GM12891 (cell line): ENCODE measurements at regions not wholly inside any gene's neighbourhood (a gene's known extent, or its start where the extent isn't known, plus 50 kb on each side); places are given as distances from the start of the nearest gene placed in this dataset.
"Not testable (repeated sequence)": the region's sequence is repeated elsewhere in the genome, so short reads cannot be mapped to it uniquely, and the experiment has no call there.

Source experiments
- DNase-seq: peaks from one replicate; pipeline ENCODE4 v3.0.0; 2011; ENCODE audit warnings: low spot score; ENCODE audit not compliant: insufficient read length
- FAIRE-seq: peaks from 2 replicates; lab custom pipeline; 2011; peaks lifted over from hg19 to GRCh38; lab: Jason Lieb, UNC
- PAX5 ChIP-seq: IDR thresholded peaks from 2 replicates; pipeline ENCODE4 v1.6.1; 2011; ENCODE audit warnings: low read length, moderate library complexity, mild to moderate bottlenecking; ENCODE audit not compliant: insufficient read depth, severe bottlenecking
- POLR2A ChIP-seq: IDR thresholded peaks from 2 replicates; pipeline ENCODE4 v1.6.1; 2011; ENCODE audit warnings: low read depth, low read length, control low read depth
- POLR2AphosphoS5 ChIP-seq: IDR thresholded peaks from 2 replicates; pipeline ENCODE4 v1.6.1; 2011; ENCODE audit warnings: low read depth, low read length, control low read depth
- POU2F2 ChIP-seq: IDR thresholded peaks from 2 replicates; pipeline ENCODE4 v1.6.1; 2011; ENCODE audit warnings: low read depth, mild to moderate bottlenecking, control low read depth, low read length, moderate library complexity
- SPI1 ChIP-seq: IDR thresholded peaks from 2 replicates; pipeline ENCODE4 v1.6.1; 2011; ENCODE audit warnings: low read depth, low read length, control low read depth
- TAF1 ChIP-seq: IDR thresholded peaks from 2 replicates; pipeline ENCODE4 v1.6.1; 2011; ENCODE audit warnings: low read depth, low read length, control low read depth

GRCh38 chr13:108044954-108045353 lies 170.4 kb downstream of the LIG4 start:
- DNase-seq (no peak), FAIRE-seq (no peak)
- TF ChIP-seq POU2F2 = no peak
- TF ChIP-seq SPI1 = no peak
- no peak for TF ChIP-seq POLR2AphosphoS5
- TF ChIP-seq POLR2A = no peak
- no peak for TF ChIP-seq TAF1
- TF ChIP-seq PAX5 = no peak

DNA sequence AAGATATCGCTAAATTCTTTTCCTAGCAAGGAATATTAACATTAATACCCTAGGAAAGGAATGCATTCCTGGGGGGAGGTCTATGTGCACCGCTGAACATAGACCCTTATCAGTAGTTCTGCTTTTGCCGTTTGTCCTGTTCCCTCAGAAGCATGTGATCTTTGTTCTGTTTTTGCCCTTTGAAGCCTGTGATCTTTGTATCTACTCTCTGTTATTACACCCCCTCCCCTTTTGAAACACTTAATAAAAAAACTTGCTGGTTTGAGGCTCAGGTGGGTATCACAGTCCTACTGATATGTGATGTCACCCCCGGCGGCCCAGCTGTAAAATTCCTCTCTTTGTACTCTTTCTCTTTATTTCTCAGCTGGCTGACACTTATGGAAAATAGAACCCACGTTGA lies 172.5 kb downstream of the LIG4 start:
- not testable (repeated sequence) for FAIRE-seq, DNase-seq

DNA sequence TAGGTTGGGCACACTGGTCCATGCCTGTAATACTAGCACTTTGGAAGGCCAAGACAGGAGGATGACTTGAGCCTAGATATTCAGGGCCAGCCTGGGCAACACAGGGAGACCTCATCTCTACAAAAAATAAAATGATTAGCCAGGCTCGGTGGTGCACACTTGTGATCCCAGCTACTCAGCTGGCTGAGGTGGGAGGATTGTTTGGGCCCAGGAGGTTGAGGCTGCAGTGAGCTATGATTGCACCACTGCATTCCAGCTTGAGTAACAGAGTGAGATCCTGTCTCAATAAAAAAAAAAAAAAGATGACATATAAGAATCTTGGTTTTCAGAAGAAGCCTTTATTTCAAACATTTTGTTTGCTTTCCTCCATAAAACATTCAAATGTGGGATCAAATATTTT lies 178.0 kb downstream of the LIG4 start:
- TF ChIP-seq SPI1 = no peak
- no peak for TF ChIP-seq POU2F2
- TF ChIP-seq PAX5 = no peak
- DNase-seq (no peak), FAIRE-seq (no peak)

DNA sequence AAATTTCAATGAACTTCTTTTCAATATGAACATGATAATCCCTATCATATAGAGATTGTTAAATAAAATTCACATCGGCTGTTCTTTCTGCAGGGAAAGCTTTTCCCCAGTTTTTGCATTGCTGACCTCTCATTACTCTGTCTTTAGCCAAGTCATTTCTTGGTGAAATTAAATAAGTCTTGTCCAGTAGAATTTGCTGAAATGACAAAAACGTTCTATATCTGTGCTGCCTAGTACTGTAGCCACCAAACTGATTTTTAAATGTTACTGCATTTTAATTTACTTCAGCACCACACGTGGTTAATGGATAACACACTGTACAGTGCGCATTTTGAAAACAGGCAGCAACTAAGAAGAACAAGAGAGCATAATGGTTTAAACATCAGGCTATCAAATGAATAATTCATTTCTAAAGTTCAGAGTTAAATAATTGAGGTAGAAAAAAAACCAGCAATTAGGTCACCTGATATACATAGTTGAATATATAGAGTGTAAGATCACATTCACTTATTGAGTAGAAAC lies 178.9 kb downstream of the LIG4 start:
- TF ChIP-seq TAF1 (no peak), SPI1 (no peak), PAX5 (no peak), POLR2A (no peak), POLR2AphosphoS5 (no peak), POU2F2 (no peak)
- DNase-seq (no peak), FAIRE-seq (no peak)

GRCh38 chr13:108034909-108035410 lies 180.4 kb downstream of the LIG4 start:
- DNase-seq (no peak), FAIRE-seq (no peak)

DNA sequence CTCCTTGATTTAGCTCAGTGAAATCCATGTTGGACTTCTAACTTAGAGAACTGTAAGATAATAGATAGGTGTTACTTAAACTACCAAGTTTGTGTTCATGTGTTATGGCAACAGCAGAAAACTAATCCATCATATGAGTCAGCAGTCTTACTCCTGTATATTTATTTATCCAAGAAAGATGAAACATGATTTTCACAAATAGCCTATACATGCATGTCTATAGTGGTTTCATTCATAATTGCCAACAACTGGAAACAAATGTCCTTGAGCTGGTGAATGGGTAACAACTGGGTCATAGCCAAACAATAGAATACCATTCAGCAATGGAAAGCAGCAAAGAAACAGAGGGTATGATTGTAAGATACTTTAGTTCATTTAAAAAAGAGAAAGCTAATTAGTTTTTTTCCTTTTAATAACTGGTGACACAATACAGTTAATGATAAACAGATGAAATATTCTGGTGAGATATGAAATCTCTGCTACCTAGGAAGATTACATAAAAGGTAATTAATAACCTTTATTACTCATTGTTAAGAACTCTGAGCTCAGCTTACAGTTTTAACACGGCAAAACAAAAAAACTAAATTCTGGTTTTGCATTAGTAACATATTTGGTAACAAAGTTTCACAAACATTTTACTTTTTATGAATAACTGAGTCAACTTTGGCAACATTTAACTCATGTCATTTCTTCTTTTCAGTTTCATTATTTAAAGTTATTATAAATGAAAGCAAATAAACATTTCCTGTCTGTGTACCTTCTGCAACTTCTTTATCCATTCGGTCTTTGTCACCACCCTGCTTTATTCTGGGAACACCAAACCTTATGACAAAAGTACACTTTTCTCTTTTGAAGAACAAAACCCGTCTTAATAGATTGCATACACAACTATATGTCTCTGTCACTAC lies 181.3 kb downstream of the LIG4 start:
- no peak for FAIRE-seq
- DNase-seq = no peak
- TF ChIP-seq SPI1 (no peak), TAF1 (no peak)

More at GRCh38 chr13:108034909-108035410, 180.4 kb downstream of the LIG4 start:
- TF ChIP-seq PAX5 (no peak), SPI1 (no peak)

GRCh38 chr13:108031865-108032264 lies 183.5 kb downstream of the LIG4 start:
- TF ChIP-seq PAX5 = no peak
- TF ChIP-seq POLR2AphosphoS5 = no peak
- TF ChIP-seq SPI1 = no peak
- TF ChIP-seq POU2F2 = no peak
- no peak for TF ChIP-seq POLR2A
- no peak for TF ChIP-seq TAF1
- no peak for FAIRE-seq
- DNase-seq = no peak

GRCh38 chr13:108030769-108031168 lies 184.6 kb downstream of the LIG4 start:
- FAIRE-seq = no peak

DNA sequence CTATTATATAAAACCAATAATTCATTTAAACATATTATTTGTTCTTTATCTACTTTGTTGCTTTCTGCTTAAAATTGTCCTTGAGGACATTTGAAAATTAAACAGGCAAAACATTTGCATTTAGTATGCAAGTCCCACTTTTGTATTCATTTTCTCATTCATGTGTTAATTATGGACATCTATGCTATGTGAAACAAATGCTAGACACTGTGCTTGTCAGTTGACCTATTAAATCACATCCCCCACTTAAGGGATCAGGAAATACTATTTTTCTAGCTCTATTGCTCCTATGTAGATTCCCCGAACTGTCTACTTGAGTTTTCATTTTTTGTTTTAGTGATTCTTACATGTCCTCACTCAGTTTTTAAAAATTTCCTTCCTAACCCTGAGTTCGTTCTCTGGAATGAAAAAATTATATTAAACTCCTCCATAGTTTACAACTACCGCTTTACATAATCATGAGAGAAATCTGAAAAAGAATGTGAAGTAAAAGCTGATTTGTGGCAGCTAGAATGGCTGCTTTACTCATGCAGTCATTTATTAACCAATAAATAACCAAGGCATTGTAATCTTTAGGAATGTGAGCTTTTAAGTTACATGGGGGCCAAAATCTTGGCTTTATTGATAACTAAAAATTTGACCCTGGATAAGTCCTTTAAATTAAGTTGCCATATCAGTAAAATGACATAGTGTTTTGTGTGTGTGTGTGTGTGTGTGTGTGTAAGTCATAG lies 188.5 kb downstream of the LIG4 start:
- TF ChIP-seq POLR2A (no peak), POU2F2 (no peak), POLR2AphosphoS5 (no peak), SPI1 (no peak), TAF1 (no peak), PAX5 (no peak)
- FAIRE-seq (no peak), DNase-seq (no peak)

More at GRCh38 chr13:108030769-108031168, 184.6 kb downstream of the LIG4 start:
- no peak for TF ChIP-seq TAF1
- no peak for TF ChIP-seq SPI1
- no peak for DNase-seq

DNA sequence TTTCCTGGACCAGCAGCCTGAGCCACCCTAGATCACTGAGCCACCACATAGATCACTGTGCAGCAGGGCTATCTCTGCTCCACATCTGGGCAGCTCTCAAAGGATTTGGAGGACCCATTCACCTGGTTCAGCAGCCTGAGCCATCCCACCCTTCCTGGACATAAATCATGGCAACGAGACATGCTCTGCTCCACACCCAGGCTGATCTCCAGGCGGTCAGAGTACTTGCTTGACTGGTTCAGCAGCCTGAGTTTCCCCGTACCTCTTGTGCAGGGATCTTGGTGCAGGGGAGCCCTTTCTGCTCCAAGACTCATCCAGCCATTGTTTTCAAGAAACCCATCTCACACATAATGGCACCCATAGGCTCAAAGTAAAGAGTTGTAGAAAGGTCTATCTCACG lies 195.3 kb downstream of the LIG4 start:
- FAIRE-seq (no peak), DNase-seq (no peak)
- TF ChIP-seq POU2F2 (no peak), POLR2AphosphoS5 (no peak), PAX5 (no peak), SPI1 (no peak), POLR2A (no peak), TAF1 (no peak)
